Testis (tissue), 2 donors: ENCODE measurements at regions not wholly inside any gene's neighbourhood (a gene's known extent, or its start where the extent isn't known, plus 50 kb on each side); places are given as distances from the start of the nearest gene placed in this dataset.

ENCODE experiments used
- CTCF ChIP-seq, 3 experiments: fragments of 450-650 bp in 2 of 3; fragments of 200-600 bp in 1 of 3; sonication (generic) in 1 of 3; IDR thresholded peaks; one replicate each; pipeline ENCODE4 v1.5.1; 2016 to 2019; ENCODE audit warnings: antibody characterized with exemption in 3 of 3, mild to moderate bottlenecking in 2 of 3, moderate library complexity in 1 of 3
- POLR2A ChIP-seq: fragments of 450-650 bp; IDR thresholded peaks from one replicate; pipeline ENCODE4 v1.6.1; 2017; ENCODE audit warnings: antibody characterized with exemption, mild to moderate bottlenecking, moderate library complexity

GRCh38 chr5:87150630-87151029, 117.1 kb upstream of the RASA1 start:
- TF ChIP-seq POLR2A (no peak), CTCF (IDR thresholded peaks at IDR 0.05) (no peak)
